H4 (cell line): ENCODE measurements at regions not wholly inside any gene's neighbourhood (a gene's known extent, or its start where the extent isn't known, plus 50 kb on each side); places are given as distances from the start of the nearest gene placed in this dataset.
"Not testable (repeated sequence)": the region's sequence is repeated elsewhere in the genome, so short reads cannot be mapped to it uniquely, and the experiment has no call there.

Experiments
- DNase-seq: peaks from one replicate; pipeline ENCODE4 v3.0.0-alpha.2; 2015; ENCODE audit warnings: low spot score

DNA sequence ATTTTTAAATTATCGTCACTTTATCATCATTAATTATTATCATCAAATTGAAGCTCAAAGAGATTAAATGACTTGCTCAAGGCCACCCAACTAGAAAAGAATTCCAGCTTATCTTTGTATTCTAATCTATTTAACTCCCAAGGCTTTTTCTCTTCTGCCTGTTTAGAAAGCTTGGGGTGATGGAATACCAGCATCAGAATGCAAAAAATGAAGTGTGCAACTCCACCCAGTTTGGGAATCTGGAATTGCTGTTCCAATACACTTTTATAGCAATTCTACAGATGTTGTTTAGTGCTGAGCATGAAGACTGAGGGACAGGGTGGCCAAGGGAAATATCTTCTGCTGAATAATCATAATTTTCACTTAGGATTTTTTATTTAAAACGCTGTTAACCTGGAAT is 97.2 kb upstream of the FIBIN start:
- DNase-seq: no peak

DNA sequence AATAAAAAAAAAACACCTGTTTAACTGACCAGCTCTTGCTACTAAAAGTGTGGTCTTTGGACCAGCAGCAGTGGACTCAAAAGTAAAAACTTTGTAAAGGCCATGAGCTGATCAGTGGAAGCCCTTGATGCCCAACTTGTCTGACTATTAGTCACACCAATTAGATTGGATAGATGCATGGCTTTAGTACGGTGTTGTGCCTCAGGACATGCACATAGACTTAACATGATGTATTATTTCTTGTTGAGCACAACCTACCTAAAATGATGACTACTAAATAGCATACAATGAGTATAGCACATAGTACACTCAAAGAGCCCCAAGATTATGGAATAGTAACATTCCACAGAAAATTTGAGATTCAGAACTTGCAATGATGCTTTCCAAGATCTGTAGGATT is 95.1 kb upstream of the FIBIN start:
- DNase-seq: no peak

DNA sequence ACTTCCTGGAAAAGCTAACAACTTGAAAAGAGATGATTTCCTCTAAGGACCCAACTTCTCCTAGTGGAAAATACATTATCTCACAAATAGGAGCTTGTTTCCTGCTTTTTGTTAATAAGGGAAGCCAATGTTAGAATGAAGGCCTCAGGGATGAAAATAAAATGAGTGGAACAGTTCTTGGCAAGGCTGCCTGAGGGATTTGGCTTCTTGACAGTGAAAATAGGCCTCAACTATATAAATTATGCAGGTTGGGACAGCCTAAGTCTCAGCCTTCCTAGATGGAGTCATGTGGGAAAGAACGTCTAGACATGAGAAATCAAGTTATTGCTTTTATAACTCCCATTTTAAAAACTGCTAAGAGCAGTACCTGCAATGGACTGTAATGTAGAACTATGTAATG is 92.8 kb upstream of the FIBIN start:
- DNase-seq: no peak

DNA sequence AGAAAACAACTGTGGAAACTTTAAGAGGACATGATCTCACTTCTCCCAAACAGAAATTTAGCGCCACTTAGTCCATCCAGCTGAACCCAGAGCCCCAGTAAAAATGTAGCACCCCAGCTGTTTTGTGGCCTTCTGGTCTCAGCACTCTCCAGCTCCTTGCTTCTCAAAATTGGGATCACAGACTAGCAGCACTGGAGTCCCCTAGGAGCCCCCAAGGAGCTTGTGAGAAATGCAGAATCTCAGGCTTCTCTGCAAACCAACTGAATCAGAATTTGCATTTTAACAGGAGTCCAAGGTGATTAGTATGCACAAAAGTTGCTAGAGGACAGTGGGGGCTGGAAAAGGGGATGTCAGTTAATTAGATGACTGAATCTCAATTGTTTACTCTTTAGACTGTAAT is 89.8 kb upstream of the FIBIN start:
- no peak for DNase-seq

DNA sequence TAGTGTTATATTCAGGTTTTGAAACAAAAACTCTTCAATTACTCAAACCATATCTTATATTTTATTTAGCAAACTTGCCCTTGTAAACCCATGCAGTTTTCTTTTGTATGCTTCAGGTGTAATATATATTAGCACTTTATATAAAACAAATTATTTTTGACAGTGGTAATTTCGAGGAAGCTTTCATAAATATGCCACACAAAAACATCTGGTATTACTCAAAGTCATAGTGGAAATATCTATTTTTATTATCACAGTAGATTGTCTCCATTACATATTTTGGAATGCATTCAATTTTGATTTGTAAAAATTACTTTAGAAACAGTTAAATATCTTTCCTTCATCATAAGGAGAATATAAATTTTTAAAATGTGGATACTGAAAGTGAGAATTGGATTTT is 89.1 kb upstream of the FIBIN start:
- no peak for DNase-seq

DNA sequence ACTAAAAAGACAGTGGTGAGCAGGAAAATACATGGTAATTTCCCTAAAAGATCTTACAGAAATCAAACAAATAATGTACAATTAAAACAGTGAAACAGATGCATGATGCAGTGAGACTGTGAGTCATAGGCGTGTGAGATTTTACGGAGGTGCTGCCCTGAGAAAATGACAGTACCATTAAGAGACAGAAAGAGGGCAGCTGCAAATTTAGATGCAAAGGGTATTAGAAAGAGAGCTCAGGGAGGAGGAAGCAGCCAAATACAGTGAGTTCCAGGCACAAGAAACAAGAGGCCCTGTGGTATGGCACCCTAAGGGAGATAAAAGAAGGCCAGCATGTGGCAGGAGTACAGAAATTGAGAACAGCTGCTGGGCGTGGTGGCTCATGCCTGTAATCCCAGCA is 88.5 kb upstream of the FIBIN start:
- DNase-seq: peak; percentile 21

DNA sequence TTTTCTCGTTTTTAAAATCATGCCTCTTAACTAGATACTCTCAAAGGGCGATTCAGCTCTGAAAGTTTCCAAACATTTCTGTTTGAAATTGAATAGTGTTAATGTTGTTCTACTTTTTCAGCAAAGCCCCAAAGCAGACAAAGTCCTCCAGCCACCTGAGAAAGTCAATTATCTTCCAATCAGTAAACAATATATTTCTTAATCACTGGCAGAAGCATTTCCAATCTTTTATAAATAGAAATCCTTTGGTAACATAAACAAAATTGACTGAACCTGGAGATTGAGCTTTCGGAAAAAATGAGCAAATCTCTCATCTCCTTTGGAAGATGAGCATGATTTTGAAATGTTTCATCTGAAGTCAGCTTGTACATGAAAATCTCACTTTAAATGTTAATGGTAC is 84.4 kb upstream of the FIBIN start:
- DNase-seq: no peak

DNA sequence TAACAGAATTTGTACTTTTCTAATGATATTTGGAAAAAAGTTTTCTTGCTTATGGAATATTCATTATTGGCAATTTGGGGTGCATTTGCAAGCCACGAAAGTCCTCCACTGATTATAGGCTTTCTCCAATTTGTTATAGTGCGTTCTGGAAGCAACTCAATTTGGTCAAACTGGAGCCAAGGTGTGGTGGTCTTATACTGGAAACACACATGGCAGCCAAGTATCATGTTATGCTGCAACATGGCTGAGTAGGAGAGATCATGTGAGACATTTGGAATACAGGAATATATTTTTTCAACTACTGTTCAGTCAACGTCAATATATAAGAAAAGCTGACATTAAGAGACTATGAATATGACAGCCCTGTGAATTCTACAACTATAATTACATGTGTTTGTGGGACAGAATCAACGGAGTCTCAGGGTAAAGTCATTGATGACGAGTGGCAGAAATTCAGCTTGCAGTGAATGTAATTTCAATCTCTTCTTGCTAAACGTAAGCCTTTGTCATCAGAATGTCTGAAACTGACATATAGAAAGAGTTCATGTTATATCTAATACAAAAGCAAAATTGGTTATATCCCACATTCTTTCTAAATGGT is 83.8 kb upstream of the FIBIN start:
- no peak for DNase-seq

DNA sequence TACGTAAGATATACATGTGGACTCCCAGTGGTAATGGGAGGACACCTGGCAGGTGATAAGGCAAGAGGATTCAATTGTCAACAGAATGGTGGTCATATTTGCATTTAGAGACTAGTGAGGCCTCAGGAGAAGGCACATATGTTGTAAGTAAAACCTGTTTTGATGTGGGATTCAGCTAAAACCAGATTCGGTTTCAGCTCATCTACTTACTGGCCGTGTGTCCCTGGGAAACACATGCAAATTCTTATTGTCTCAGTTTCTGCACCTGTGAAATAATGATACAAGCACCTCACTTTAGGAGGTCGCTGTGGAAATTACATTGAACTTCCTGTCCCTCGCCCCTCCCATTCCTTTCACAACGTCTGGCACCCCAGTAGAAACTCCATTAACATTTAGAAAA is 78.9 kb upstream of the FIBIN start:
- DNase-seq: no peak

DNA sequence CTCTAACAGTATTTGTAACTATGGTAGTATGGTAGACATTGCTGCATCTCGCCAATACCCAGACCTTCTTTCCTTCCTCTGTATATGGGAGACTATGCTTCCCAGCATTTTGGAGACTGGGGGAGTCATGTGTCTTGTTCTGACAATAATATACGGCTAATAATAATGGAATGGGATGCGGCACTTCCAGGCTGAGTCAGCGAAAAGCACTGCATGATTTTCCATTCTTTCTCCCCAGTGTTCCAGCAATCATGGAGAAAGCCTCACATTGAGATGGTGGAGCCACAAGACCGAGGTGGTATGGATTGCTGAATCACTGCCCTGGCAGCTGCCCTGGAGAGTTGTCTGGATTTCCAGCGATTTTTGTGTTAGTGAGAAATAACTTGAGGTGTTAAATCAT is 77.1 kb upstream of the FIBIN start:
- no peak for DNase-seq

DNA sequence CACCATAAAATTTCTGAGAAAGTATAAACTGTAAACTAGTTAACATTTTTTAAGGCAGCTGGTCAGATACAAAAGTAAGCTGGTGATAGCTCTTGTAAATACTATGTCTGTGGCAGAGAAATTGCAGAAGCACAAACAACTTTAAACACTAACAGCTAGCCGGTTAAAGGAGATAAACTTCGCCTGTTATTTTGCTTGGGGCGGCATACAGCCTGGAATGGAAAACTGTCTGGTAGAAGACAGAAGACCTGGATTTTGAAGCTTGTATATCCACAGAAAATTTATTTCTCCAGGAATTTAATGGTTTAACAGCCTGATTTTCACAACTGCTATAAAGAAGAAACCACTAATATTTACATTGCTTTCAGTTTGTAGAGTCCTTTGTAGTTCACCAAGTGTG is 65.3 kb upstream of the FIBIN start:
- DNase-seq: no peak

DNA sequence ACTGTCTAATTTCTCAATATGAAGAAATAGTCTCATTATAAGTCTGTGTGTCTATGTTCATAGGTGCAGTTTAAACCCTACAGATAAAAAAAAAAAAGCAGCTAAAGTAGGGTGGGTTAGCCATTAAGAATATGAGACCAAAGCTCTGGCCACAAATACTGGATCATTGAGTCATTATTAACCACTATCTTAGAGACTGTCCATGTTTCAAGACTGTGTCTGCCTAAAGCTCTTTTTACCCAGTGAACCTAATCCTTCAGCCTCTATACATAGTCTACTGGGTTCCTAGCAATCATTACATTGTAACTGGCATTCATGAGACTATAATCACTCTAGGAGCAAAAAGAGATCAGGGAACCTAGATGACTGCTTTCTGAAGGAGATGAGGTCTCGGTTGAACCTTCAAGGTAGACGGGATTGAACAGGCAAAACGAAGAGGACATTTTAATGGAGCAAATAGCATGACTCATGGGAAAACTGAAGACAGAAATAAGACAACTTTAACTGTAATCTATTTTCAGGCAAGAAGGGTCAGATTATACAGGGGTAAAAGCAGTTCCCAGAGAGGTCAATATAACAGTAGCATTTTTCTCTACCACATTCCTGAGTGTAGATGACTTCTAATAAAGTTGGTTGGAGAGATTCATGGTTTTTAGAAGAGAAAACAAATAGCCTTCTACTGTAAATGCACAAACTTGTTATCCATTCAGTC is 64.0 kb upstream of the FIBIN start:
- DNase-seq: no peak

DNA sequence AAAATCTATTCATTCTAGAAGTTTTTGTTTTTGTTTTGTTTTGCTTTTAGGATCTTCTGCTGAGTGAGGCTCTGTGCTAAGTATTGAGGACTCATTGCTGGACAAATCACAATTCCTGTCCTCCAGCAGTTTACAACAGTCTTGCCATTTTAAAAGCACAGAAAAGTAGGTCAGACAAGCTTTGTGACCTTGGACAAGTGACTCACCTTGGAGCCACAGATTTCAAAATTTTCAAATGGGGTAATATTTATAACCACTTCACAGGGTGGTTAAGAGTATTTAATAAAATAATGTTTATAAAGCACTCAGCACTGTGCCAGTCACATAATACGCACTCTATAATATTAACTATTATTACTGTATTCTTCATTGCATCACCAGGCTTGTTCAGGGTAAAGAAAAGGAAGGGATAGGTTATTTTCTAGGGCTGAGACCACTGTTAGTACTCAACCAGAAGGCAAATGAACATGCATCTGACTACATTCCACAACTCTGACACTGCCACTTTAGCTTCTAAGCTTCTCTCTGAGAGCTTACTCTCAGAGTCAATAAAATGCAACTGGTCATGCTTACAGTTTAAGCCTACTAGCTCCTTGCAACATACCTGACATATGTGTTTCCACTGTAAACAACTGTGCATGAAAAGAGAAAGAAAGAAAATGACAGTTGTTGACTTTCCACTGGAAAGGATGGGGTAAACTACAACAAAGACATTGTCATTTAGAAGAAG is 63.2 kb upstream of the FIBIN start:
- DNase-seq: no peak

DNA sequence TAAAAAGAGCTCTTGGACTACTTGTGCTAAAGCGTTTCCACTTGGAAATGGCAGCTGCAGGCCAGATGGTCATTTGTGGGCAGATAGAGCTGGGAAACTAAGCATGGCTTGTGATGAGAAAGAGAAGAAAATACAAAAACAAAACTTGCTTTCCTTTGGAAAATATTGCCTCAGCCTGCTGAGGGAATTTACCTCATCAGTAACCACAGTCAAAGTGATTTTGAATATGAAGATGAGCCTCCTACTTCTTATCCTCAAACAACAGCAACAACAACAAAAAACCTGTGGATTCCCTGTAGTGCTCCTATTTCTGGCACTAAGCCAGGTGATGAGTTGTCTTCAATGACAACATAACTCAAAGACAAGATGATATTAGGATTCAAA is 62.7 kb upstream of the FIBIN start:
- DNase-seq: no peak

DNA sequence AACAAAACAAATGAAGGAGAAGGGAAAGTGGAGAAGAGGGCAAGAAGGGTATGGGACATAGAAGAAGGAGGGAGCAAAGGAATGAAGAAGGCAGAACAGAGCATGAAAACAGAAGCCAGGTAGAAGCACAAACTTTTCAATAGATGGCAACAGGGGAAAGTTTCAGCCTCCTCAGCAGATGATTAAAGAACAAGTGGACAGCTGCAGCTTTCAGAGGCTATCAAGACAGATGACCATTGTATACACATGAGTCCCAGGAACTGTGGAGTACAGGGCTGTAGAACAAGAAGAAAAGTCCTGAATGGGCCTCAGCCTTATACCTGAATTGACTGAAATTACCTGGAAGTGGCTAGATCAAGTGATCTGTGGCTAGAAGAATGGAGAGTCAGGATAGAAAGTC is 62.0 kb upstream of the FIBIN start:
- DNase-seq: no peak

DNA sequence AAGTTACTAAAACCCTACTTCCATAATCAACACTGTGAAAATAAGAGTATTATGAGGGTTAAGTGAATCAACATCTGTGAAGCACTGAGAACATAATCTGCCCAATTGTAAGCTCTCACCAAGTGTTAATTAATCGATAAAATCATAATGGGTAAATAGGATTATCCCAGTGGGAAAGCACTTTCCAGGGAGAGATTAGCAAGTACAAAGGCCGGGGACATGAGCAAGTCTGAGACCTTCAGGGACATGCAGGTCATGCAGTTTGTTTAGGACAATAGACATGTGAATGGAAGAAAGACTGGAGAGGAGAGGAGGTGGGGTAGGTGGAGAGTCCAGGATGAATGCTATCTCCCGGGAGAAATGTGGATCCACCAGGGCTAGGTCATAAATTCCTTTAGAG is 57.8 kb upstream of the FIBIN start:
- DNase-seq: no peak

DNA sequence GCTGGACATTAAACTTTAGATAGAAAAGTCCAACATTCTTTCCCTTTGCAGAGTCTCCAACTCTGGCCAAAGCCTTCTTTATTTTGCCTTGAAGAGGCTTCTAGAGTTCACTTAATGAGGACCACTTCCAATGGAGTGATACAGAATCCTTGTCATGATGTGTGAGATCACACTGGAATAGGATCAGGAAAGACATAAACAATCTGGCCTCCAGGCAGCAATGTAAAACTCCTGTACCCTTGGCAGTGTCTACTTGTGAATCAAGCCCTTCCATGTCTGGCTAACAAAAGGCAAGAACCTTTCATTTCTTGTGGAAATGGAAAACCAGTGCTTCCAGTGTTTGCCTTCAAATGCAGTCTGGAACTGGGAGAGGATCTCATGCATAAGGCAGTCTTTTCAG is 56.5 kb upstream of the FIBIN start:
- DNase-seq: no peak

DNA sequence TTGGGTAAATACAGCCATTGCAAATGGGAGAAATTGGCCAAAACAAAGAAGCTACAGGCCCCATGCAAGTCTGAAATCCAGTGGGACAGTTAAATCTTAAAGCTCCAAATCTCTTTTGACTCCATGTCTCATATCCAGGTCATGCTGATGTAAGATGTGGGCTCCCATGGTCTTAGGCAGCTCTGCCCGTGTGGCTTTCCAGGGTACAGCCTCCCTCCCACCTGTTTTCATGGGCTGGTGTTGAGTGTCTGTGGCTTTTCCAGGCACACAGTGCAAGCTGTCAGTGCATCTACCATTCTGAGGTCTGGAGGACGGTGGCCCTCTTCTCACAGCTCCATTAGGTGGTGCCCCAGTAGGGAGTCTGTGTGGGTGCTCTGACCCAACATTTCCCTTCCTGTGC is 53.4 kb upstream of the FIBIN start:
- not testable (repeated sequence) for DNase-seq

DNA sequence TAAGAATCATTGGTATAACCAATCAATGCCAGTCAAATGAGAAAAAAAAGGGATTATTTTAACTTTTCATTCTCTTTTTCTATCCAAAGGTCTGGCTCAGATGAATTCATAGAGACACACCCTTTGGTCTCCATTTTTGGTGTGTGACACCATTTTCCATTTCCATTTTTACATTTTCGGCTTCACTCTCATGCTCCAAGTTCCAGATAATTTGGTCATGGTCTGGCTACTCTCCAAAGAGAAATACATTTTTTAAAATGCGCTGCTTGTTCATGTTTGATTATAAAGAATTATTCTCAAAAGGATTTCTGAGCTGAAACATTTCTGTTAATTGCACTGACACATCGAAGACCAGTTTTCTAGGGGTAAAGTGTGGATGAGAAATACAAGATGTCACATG is 51.6 kb upstream of the FIBIN start:
- DNase-seq: no peak

DNA sequence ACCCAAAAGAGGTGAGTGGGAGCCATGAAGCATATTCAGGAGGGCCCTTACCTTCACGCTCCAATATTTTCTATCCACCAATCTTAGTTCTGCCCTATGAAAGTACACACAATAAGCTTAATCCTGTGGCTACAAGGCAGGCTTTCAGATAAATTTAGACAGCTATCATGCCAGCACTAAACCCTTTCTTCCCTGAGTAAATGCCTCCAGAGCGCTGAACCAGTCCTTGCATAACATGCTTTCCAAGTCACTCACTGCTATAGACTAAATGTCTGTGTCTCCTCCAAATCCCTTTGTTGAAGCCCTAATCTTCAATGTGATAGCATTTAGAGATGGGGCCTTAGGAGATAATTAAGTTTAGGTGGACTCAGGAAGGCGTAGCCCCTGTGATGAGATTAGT is 50.3 kb upstream of the FIBIN start:
- no peak for DNase-seq
